ENCODE measurements at regions not wholly inside any gene's neighbourhood (a gene's known extent, or its start where the extent isn't known, plus 50 kb on each side); places are given as distances from the start of the nearest gene placed in this dataset.

- no peak for TF ChIP-seq JUND (CRISPR knock-in tag; IDR thresholded peaks at IDR 0.05)
- no peak for TF ChIP-seq ZBTB7A (CRISPR knock-in tag; IDR thresholded peaks at IDR 0.05)
- no peak for TF ChIP-seq HMG20A (CRISPR knock-in tag; IDR thresholded peaks at IDR 0.05; ENCODE audit: borderline replicate concordance)
- no peak for TF ChIP-seq NR2C2 (CRISPR knock-in tag; IDR thresholded peaks at IDR 0.05; ENCODE audit: borderline replicate concordance)
- TF ChIP-seq ZNF572 (CRISPR knock-in tag; IDR thresholded peaks at IDR 0.05), result no peak
- no peak for TF ChIP-seq NRL (CRISPR knock-in tag; IDR thresholded peaks at IDR 0.05; ENCODE audit: borderline replicate concordance)
- TF ChIP-seq ZNF44 (CRISPR knock-in tag; IDR thresholded peaks at IDR 0.05), result no peak
- no peak for TF ChIP-seq RBM22 (optimal IDR thresholded peaks at IDR 0.05; ENCODE audit: low read length)
- TF ChIP-seq RAD21 (CRISPR knock-in tag; IDR thresholded peaks at IDR 0.05), result no peak
- TF ChIP-seq THAP9 (CRISPR knock-in tag; IDR thresholded peaks at IDR 0.05; ENCODE audit: borderline replicate concordance), result no peak
- no peak for TF ChIP-seq POLR2A (IDR thresholded peaks at IDR 0.05; ENCODE audit: insufficient read depth in 1 of 2, low read depth in 2 of 2, low read length in 2 of 2)
- TF ChIP-seq CTCF (CRISPR knock-in tag; IDR thresholded peaks at IDR 0.05), result no peak
- TF ChIP-seq CHD2 (IDR thresholded peaks at IDR 0.05; ENCODE audit: low read depth, low read length), result no peak
Measured at GRCh38 chr18:7488571-7488970, 78.5 kb upstream of the PTPRM start.
